GDM1 (cell line): ENCODE measurements at regions not wholly inside any gene's neighbourhood (a gene's known extent, or its start where the extent isn't known, plus 50 kb on each side); places are given as distances from the start of the nearest gene placed in this dataset.
"Not testable (repeated sequence)": the region's sequence is repeated elsewhere in the genome, so short reads cannot be mapped to it uniquely, and the experiment has no call there.

Experiments used
- DNase-seq: peaks from one replicate; lab custom pipeline; 2025; lab: John Stamatoyannopoulos, UW

DNA sequence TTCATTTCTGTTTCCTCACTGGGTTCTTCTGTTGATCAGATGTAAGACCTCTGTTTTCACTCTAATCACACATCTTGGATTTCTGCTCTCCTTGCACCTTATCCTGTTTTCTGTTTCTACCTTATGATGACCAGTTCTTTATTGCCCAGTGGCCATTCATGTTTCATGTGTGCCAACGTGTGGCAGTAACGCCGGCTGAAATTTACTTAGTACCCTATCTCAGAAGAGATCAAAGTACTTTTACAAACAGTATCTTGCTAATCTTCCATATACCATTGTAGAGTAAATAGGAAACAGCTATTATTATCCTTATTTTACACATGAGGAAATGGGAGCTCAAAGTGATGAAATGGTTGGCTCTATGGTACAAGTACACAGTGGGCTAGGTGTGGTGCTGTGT is 74.0 kb downstream of the GATA3 start:
- no peak for DNase-seq

DNA sequence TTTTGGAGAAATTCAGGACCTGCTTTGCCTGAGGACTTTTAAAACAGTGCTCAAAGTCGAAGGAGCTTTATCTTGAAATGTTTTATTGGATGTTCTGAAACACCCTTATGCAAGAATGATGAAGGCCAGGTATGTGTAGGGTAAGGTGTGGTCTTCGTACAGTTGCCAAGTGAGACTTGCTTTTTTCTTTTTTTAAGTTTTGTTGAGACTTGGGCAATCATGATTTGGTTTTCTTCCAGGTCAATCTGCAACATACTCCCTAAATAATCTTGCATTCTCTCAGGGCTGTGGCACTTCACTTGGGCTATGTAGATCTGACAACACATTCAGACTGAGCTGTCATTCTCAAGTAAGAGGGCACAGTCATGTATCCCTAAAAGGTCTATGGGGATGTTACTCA is 75.0 kb downstream of the GATA3 start:
- DNase-seq, result no peak

DNA sequence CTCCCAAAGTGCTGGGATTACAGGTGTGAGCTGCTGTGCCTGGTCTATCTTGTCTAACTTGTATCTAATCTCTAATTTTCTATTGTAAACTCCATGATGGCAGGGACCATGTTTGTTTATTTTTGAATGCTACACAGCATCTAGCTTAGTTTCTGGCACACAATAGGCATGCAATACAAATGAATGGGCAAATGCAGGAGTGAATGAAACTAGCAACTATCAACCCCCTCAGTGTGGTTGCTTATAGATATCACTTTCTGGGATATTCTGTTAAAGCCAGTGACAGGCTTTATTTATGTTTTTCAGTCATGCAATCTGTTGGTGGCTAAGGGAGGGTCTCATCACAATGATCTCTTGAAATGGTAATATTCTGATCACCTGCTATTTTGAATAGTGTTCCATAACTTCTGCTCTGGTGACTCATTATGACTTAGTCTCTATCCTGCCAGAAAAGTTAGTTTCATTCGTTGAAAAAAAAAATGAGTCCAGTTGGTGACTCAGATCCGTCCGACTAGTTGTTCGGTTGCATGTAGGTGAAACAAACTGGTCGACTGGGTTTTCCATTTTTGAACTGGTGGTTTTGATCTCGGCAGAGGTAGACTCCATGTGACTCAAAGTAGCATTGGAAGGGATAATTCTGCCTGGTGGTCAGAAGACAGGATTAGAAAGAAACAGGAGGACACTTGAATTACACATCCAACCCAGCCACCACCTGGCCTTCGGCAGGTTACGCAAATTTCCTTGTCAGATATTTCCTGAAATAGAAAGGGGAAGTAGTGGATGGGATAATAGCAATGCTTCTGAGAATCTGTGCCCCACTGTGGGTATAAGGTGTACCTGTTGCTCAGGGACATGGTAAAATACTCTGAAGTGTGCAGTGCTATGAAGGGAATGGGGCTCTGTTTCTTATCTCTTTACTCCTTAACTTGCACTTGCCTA is 76.8 kb downstream of the GATA3 start:
- no peak for DNase-seq

DNA sequence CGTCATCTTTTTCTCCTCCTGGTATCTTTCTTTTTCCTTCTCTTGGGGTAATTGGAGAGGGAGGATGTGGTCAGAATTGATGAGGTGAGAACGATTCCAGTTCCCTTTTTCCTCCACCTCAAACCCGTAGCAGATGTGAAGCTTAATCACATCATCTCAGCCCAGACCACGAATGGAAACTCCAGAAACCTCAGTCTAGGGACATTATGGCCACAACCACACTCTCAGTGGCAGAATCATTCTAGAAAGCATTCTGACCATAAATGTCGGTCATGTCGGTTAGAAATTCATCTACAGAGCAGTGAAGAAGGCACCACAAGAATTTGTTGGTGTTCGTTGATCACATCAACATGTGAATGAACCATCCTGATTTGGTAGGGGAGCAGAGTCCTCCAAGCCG is 78.7 kb downstream of the GATA3 start:
- peak; percentile 40 for DNase-seq

DNA sequence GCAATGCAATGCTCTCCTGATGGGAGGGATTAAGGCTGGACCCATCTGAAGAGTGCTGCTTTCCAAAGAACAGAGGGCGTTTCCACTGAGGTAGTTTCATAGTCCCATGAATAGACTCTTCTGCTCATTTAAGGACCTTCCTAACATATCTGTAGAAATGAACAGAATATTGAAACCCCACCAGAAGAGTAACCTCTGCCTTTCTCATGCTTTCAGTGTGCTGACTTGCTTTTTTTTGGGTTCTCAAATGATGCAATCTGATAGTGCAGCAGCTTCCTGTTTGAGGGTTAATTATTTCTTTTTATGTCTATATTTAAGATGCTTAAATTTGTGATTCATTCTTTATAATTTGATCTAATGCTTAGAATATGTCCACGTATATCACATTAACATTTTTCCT is 82.2 kb downstream of the GATA3 start:
- DNase-seq, result no peak

DNA sequence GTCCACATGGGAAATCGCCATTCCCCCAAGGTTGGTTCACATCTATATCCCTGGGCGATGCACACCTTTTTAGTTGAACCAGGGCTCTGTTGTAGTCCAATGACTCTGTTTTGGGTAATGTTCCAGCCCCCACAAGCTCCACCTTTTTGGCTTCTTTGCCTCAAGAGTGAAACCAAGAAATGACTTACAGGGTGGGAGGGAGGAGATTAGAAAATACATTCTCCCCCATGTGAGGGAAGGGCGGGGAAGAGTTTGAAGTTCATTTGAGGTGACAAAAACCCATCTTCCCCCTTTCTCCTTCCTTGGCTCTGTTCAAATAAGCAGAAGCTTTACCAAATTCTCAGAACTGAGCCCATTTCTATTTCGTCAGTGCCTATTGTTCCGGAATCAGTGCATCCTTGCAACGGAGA is 82.8 kb downstream of the GATA3 start:
- DNase-seq, result no peak

DNA sequence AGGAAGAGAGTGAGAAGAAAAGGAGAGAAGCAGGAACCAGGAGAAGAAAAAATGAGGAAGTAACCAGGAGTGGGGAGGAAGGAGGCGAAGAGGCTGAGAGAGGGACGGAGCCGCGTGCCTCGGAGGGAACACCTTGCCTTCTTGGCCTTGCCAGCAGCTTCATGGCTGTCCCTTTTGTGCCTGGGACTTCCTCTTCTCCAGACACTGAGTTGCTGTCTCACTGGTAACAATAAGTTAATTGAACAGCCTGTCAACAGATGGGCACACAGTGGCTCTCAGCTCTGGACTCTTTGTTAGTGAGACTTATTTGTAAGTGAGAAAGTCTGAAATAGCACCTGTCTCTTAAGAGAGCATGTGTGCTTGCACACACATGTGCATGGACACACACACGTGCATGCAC is 83.2 kb downstream of the GATA3 start:
- DNase-seq, result no peak

DNA sequence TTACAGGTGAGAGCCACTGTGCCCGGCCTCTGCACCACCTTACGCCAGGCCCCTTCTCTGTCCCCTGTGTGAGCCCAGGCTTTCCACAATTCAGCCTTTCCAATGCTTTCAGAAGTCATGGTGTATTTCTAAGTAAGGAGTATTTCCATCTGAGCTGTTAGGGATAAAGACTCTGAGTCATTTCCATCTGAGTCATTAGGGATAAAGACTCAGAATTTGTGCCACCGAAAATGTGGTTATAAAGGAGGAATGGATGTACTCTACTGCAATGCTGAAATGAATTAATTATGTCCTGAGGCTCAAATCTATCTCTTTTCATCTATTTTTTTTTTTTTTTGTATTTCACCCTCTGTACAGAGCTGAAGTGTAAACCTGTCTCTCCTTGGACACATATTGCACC is 84.0 kb downstream of the GATA3 start:
- no peak for DNase-seq

DNA sequence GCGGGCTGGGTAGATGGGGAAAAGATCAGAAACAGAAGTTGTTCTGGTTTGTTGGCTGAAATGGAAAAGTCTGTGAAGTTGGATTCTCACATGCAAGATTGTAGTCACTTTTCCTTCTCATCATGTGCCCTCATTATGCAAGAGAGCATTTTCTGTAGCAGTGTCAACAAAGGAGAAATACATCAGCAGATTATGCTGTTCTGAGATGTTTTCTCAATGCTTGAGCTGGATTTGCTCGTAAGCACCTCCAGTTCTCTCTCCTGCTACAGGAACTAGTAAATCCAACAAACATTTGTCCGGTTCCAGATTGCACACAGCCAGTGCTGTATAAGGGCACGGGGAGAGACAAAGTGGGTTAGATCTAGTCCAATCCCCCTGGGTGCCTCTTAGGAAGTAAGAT is 90.0 kb downstream of the GATA3 start:
- DNase-seq, result no peak

DNA sequence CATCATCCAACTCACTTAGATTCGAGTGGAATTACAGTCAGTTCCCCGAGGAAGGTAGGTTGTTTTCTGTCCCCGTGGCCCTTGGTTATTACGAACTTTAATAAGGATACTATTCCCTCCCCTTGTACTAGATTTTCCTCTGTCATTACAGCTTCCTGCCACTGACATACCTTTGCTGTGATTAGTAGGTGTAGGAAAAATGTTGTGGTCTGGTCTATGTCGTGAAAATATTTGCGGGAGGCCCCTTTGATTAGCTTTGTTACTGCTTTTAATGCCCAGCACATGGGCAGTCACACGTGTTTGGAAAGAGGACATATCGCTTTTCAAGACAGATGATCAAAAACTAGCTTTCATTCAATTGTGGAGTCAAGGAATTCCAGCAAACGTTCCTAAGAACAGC is 92.2 kb downstream of the GATA3 start:
- no peak for DNase-seq

DNA sequence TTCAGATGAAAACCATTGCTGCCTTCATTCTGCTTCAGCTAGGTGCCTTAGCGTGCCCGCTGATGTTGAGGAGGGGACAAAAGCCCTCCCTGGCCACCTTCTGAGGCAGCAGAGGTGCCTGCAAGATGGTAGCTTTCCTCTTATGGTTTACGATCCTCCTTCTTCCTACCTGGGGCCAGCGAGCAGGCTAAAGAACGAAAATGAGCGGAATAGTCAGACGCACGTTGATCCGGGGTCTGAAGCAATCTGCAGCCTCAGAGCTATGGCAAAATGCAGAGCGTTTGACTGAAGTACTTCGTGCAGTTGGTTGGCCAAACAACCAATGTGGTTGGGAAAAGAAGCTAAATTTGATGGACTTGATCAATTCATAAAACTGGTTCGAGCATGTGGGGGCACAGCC is 95.5 kb downstream of the GATA3 start:
- no peak for DNase-seq

DNA sequence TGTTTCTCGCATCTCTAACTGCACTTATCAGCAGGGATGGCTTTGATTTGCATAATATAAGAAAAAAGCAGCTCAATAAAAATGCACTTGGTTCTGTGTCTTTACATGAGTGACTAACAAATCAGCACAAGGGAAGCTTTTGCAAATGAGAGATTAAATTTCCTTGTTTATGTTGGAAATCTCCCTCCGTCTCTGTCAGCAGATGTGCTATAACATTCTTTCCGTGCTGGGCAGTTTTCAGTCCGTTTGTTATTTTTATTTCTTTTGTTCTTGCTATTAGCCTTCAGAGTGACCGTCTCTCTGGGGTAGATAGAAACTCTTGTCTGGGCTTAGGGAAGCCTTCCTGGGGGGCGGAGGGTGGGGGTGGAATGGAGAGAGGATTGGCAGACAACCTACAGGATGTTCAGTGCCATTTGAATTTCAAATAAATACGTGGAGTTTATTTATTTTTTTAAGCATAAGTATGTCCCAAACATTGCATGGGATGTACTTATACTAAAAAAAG is 96.0 kb downstream of the GATA3 start:
- DNase-seq, result no peak

DNA sequence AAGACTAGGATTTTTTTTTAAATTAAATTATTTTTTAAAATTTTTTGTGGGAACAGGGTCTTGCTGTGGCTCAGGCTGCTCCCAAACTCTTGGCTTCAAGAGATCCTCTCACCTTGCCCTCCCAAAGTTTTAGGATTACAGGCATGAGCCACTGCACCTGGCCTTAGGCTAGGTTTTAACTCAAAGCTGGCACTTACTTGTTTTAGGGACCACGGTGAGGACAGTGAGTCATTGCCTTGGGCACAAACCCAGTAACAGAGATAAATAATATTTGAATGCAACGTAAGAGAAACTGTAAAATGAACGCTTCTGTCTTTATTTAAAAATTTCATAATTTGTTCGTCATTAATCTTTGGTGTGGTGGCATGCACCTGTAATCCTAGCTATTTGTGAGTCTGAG is 96.6 kb downstream of the GATA3 start:
- DNase-seq, result no peak

DNA sequence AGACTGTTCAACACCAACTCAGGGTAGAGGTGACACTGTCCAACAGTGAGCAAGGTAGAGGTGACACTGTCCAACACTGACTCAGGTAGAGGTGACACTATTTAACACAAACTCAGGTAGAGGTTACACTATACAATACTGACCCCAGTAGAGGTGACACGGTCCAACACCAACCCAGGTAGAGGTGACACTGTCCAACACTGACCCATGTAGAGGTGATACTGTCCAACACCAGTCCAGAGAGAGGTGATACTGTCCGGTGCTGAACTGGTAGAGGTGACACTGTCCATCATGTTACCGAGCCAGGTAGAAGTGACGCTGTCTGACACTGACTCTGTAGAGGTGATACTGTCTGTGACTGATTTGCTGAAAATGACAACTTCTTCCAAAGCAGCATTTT is 102.4 kb downstream of the GATA3 start:
- no peak for DNase-seq

DNA sequence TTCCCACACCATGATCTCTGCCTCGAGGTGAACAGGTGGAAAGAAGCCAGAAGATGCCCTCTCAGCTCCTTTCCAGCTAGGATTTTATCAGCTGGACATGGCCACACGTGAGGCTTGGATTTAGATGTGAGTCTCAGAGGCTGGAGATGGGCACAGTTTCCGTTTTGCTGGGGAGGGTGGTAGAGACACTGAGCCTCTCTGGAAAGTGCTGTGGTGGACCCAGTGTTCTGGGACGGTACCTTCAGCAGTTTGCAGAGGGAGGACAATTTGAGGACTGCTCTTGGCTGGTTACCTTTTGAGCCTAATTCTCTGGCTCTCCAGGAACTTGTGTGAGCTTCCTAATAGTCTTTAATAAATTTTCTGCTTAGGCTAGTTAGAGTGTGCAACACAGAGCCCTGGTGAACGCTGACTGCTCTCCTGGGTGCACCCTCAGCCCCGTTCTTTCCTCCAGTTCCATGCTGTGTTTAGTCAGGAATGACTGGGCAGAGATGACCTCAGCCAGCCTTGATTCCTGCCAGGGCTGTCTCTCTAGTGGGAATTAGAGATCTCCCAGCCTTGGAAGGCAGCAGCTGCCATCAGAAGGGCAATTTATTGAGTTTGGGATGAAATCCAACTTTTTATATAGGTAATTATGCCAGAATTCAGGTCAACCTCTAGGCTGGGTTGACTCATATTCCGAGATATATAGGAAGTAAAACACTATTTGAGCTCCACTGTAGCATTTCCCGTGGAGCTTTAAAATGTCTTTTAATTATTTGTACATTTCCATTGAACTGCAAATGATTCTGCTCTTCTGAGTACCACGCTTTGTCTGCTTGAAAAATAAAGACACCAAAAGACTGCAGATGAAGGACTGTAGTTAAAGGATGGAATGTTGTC is 103.9 kb downstream of the GATA3 start:
- DNase-seq, result no peak

DNA sequence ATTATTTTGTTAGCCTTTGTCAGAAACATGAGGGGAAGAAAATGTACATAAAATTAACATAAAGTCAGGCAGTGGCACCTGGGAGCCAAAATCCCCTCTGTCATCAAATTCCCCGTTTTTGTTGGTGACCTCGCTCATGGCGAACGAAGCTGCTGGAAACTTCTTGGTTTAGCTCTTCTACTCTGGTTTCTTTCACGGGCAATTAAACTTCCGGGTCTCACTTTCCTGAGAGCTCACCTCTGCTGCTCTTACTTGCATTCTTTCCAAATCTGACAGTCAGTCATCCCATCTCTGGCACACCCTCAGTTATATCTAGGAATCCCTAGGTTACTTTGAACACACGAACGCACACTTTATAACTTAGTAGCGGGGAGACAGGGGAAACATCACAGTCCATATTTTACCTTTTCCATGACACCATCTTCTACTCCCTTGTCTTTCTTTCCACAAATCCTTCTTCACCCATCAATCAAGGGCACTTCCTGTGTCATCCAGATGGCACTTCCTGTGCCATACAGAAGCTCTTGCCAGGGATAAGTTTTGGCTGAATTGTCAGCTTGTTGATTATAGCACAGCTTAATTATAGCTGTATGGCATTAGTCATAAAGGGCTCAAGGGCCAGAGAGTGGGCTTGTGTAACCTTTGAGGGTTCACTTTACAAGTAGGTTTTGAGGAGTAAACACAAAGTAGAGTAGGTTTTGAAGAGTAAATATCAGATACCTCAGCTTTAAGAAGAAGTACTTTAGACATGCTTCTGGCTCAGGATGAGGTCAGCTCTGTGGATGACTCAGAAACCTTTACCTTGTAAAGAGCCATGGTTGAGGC is 105.1 kb downstream of the GATA3 start:
- DNase-seq, result no peak

DNA sequence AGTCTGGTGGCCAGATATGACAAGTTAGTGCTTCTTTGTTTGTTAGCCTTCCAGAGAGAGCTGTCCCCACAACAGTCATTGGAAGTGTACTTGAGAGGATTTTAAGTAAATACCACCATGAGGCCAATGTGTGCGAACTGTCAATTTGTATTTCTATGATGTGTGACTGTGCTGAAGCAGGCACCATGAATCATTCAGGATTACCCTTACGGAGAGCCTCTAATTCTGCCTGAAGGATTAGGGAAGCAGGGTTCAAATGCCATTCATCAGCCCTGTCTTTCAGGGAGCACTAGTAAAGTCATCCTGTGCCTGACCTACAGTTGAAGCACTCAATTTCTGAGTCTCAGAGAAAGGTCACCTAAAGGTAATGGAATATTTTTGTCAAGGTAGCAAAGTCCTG is 109.3 kb downstream of the GATA3 start:
- DNase-seq, result no peak

DNA sequence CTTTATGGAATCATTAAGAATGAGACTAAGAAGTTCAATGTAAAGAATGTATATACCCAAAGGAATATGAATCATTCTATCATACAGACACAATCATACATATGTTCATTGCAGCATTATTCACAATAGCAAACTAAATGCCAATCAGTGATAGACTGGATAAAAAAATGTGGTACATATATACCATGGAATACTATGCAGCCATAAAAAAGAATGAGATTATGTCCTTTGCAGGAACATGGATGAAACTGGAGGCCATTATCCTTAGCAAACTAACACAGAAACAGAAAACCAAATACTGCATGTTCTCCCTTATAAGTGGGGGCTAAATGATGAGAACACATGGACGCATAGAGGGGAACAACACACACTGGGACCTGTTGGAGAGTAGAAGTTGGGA is 110.2 kb downstream of the GATA3 start:
- not testable (repeated sequence) for DNase-seq

DNA sequence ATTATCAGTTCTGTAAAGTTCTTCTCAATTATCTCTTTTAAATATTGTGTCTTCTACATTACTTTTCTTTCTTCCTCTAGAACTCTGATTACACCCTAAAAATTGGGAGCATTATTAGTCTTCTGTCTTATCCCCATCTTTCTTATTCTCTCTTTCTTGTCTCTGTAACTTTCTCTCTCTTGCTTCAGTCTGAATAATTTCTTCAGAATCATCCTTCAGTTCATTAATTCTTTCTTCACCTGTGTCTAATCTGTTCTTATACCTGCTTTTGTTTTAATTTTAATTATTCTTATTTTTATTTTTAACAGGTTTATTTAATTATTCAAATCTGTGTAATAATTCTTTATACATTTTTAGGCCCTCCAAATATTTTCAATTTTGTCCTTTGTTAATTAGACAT is 114.3 kb downstream of the GATA3 start:
- no peak for DNase-seq

DNA sequence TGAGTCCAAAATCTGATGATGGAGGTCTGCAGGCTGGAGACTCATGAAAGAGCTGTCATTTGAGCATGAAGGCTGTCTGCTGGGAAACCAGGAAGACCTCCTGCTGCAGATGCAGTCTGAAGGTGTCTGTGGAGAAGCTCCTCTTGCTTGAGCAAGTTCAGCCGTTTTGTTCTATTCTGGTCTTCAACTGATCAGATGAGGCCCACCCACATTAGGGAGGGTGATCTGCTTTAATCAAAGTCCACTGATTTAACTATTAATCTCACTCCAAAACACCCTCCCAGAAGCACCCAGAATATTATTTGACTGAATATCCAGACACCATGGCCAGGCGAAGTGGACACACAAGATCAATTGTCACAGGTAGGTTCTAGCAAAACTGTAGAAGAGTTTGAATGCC is 116.5 kb downstream of the GATA3 start:
- DNase-seq, result no peak

DNA sequence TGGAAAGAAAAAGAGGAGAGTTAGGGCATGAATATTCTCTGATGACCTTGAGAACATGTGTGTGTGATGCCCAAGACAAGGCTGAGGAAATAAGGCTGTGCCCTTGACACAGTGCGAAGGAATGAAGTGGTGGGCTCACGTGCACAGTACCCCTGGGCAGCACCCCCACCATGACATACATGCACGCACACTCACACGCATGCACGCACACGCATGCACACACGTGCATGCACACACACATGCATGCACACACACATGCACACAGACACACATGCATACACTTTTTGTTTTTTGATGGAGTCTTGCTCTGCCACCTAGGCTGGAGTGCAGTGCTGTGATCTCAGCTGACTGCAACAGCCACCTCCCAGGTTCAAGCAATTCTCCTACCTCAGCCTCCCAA is 118.1 kb downstream of the GATA3 start:
- DNase-seq, result no peak

DNA sequence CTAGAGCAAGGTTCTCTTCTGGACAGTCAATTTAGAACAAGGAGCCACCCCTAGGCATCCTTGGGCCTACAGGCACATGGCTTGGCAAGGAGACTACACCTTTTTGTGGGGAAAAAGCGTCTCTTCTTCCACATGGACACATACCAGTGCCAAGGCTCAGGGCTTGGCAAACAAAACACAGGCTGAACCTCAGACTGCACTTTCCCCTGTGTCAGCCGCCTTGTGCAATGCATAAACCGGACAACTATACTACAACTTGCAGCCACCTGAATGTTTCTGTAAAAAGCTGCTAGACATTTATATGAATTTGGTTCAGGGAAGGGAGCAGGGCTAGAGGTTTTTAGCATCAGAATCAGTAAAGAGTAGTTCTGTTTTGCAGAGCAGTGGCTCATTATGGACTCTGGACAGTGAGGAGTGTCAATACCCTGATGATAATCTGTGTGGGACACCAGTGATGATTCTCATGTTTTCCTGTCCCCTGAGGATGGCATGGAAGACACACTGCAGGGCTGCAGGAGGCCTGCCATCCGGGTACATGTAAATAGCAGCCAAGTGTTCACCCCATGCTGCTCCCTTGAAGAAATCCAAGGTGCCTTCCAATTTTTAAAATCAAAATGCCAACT is 118.9 kb downstream of the GATA3 start:
- no peak for DNase-seq
